ENCODE measurements at regions not wholly inside any gene's neighbourhood (a gene's known extent, or its start where the extent isn't known, plus 50 kb on each side); places are given as distances from the start of the nearest gene placed in this dataset.

- CTCF ChIA-PET: no interaction called here
- Mint-ChIP-seq H3K9me3 (no peaks in the 10 kb centered on the region), H3K27me3 (peaks cover 6% of the 10 kb centered on the region), H3K4me1 (ENCODE audit: low read depth) (no peaks in the 10 kb centered on the region), H3K4me3 (no peak overlapping the region), H3K27ac (no peak overlapping the region), H3K36me3 (ENCODE audit: low read depth) (no peaks in the 10 kb centered on the region)
- Histone ChIP-seq H3K27me3 (ENCODE audit: control insufficient read depth in 1 of 2, insufficient read depth in 2 of 2, low read length in 2 of 2) (no peaks in the 10 kb centered on the region), H3K36me3 (ENCODE audit: insufficient read depth, low read length) (no peaks in the 10 kb centered on the region), H3K4me3 (ENCODE audit: low read length) (no peak overlapping the region), H3K9me3 (ENCODE audit: control insufficient read depth in 1 of 2, insufficient read depth in 1 of 2, low read length in 2 of 2) (peaks cover 0 to 4% of the 10 kb centered on the region in 2 experiments), H3K4me1 (ENCODE audit: insufficient read depth, low read length) (no peaks in the 10 kb centered on the region), H3K27ac (ENCODE audit: low read depth in 1 of 2, low read length in 2 of 2) (no peak overlapping the region)
- POLR2A ChIA-PET: no interaction called here
- DNase-seq (no peak), ATAC-seq (ENCODE audit: poor library complexity) (no peak)
- intact Hi-C loops (cut with DNase I, micrococcal nuclease): no loop called here
- TF ChIP-seq, protein P1, sequence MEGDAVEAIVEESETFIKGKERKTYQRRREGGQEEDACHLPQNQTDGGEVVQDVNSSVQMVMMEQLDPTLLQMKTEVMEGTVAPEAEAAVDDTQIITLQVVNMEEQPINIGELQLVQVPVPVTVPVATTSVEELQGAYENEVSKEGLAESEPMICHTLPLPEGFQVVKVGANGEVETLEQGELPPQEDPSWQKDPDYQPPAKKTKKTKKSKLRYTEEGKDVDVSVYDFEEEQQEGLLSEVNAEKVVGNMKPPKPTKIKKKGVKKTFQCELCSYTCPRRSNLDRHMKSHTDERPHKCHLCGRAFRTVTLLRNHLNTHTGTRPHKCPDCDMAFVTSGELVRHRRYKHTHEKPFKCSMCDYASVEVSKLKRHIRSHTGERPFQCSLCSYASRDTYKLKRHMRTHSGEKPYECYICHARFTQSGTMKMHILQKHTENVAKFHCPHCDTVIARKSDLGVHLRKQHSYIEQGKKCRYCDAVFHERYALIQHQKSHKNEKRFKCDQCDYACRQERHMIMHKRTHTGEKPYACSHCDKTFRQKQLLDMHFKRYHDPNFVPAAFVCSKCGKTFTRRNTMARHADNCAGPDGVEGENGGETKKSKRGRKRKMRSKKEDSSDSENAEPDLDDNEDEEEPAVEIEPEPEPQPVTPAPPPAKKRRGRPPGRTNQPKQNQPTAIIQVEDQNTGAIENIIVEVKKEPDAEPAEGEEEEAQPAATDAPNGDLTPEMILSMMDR (IDR thresholded peaks at IDR 0.05): no peak
Measured at GRCh38 chr20:60680554-60680953, 571.5 kb upstream of the CDH4 start.

DNA sequence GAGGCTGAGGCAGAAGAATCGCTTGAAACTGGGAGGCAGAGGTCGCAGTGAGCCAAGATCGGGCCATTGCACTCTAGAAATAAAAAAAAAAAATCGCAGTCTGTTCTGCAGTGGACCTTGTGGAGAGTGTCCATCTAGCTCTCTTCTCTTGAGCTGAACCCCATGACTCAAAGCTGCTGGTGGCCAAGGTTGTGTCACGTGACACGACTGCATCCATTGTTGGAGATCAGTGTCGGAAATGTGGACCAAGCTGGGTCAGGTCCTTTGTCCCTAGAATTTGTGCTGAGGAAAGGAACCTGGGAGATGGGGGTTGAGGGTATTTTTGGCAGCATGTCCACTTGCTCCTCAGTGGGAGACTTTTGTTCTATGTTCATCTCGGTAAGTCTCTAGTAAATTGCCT is 564.8 kb upstream of the CDH4 start:
- ChIA-PET CTCF (no interaction called here), POLR2A (interaction anchor here (0.7 kb wide), 1 partner anchor 27 kb away, joined by 3 read pairs; no protein-coding TSS in a partner anchor)
- Histone ChIP-seq H3K4me1 (ENCODE audit: insufficient read depth, low read length) (no peaks in the 10 kb centered on the region), H3K27ac (ENCODE audit: low read depth in 1 of 2, low read length in 2 of 2) (no peak overlapping the region), H3K27me3 (ENCODE audit: control insufficient read depth in 1 of 2, insufficient read depth in 2 of 2, low read length in 2 of 2) (no peaks in the 10 kb centered on the region), H3K9me3 (ENCODE audit: control insufficient read depth in 1 of 2, insufficient read depth in 1 of 2, low read length in 2 of 2) (peaks cover 0 to 4% of the 10 kb centered on the region in 2 experiments), H3K36me3 (ENCODE audit: insufficient read depth, low read length) (no peaks in the 10 kb centered on the region), H3K4me3 (ENCODE audit: low read length) (no peak overlapping the region)
- H3K9me3 Mint-ChIP-seq: no peaks in the 10 kb centered on the region
- no peak overlapping the region for H3K27ac Mint-ChIP-seq
- H3K36me3 Mint-ChIP-seq (ENCODE audit: low read depth): no peaks in the 10 kb centered on the region
- H3K27me3 Mint-ChIP-seq: peaks cover 19% of the 10 kb centered on the region
- no peak overlapping the region for H3K4me3 Mint-ChIP-seq
- no peaks in the 10 kb centered on the region for H3K4me1 Mint-ChIP-seq (ENCODE audit: low read depth)
- ATAC-seq (ENCODE audit: poor library complexity) (no peak), DNase-seq (no peak)
- intact Hi-C loops (cut with DNase I, micrococcal nuclease): no loop called here
- TF ChIP-seq, protein P1 (IDR thresholded peaks at IDR 0.05): no peak

DNA sequence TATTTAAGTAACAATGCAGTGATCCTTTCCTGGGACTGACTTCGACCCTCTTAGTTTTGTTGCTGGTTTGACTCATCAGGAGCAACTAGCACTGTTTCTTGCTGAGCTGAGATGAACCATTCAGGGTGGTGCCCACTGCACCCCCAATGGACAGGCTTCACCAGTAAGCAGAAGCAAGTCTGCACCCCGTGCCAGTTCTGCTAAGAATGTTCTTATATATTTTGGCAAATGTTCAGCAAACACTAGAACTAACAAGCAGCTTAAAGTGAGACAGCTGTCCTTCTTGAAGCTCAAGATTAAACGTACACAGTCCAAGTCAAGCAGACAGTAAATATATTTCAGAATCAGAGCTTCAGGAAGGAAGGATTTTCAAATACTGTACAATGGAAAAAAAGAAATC is 561.3 kb upstream of the CDH4 start:
- POLR2A ChIA-PET: no interaction called here
- Histone ChIP-seq H3K4me1 (ENCODE audit: insufficient read depth, low read length) (no peaks in the 10 kb centered on the region), H3K27me3 (ENCODE audit: control insufficient read depth in 1 of 2, insufficient read depth in 2 of 2, low read length in 2 of 2) (no peaks in the 10 kb centered on the region), H3K9me3 (ENCODE audit: control insufficient read depth in 1 of 2, insufficient read depth in 1 of 2, low read length in 2 of 2) (no peaks in the 10 kb centered on the region), H3K27ac (ENCODE audit: low read depth in 1 of 2, low read length in 2 of 2) (no peak overlapping the region), H3K4me3 (ENCODE audit: low read length) (no peak overlapping the region), H3K36me3 (ENCODE audit: insufficient read depth, low read length) (no peaks in the 10 kb centered on the region)
- intact Hi-C loops (cut with DNase I, micrococcal nuclease): no loop called here
- DNase-seq (no peak), ATAC-seq (ENCODE audit: poor library complexity) (no peak)
- no peaks in the 10 kb centered on the region for H3K36me3 Mint-ChIP-seq (ENCODE audit: low read depth)
- peaks cover 19% of the 10 kb centered on the region for H3K27me3 Mint-ChIP-seq
- H3K9me3 Mint-ChIP-seq: no peaks in the 10 kb centered on the region
- CTCF ChIA-PET: no interaction called here
- H3K4me3 Mint-ChIP-seq: no peak overlapping the region
- H3K27ac Mint-ChIP-seq: no peak overlapping the region
- TF ChIP-seq, protein P1 (IDR thresholded peaks at IDR 0.05): no peak
- no peaks in the 10 kb centered on the region for H3K4me1 Mint-ChIP-seq (ENCODE audit: low read depth)

All from CD4-positive, alpha-beta T cell (primary cell).